ENCODE measurements at regions not wholly inside any gene's neighbourhood (a gene's known extent, or its start where the extent isn't known, plus 50 kb on each side); places are given as distances from the start of the nearest gene placed in this dataset.

DNA sequence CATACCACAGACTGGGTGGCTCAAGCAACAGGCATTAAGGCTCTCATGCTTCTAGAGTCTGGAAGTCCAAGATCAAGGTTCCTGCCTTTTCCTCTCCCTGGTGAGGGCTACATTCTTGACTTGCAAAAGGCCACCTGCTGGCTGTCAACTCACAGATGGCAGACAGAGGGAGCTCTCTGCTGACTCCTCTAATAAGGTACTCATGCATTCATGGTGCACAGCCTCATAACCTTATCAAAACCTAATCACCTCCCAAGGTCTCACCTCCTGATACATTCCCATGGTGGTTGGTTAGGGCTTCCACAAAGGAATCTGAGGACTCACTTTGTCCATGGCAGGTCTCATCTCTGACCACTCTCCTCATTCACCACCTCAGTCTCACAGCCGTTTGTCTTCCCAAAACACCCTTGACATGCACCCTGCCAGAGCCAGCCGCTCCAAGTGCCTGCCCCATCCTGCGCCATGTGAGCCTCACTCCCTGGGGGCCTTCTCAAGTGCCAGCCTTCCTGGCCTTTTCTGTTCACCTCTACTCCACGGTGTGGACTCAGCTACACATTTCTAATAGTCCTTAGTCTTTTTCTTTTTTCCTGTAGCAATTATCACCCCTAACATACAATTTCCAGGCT, 400.3 kb upstream of the ADARB2 start:
- no peak overlapping the region for H3K27ac ChIP-seq
- TF ChIP-seq ZFX (IDR thresholded peaks at IDR 0.05): no peak
- TF ChIP-seq, protein P1, sequence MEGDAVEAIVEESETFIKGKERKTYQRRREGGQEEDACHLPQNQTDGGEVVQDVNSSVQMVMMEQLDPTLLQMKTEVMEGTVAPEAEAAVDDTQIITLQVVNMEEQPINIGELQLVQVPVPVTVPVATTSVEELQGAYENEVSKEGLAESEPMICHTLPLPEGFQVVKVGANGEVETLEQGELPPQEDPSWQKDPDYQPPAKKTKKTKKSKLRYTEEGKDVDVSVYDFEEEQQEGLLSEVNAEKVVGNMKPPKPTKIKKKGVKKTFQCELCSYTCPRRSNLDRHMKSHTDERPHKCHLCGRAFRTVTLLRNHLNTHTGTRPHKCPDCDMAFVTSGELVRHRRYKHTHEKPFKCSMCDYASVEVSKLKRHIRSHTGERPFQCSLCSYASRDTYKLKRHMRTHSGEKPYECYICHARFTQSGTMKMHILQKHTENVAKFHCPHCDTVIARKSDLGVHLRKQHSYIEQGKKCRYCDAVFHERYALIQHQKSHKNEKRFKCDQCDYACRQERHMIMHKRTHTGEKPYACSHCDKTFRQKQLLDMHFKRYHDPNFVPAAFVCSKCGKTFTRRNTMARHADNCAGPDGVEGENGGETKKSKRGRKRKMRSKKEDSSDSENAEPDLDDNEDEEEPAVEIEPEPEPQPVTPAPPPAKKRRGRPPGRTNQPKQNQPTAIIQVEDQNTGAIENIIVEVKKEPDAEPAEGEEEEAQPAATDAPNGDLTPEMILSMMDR (conservative IDR thresholded peaks at IDR 0.05): peak; percentile 57

- H3K27ac ChIP-seq: no peak overlapping the region
- no peak for TF ChIP-seq ZFX (IDR thresholded peaks at IDR 0.05)
- TF ChIP-seq, protein P1 (conservative IDR thresholded peaks at IDR 0.05): no peak
Observed at GRCh38 chr10:2130705-2131305, 393.5 kb upstream of the ADARB2 start.

DNA sequence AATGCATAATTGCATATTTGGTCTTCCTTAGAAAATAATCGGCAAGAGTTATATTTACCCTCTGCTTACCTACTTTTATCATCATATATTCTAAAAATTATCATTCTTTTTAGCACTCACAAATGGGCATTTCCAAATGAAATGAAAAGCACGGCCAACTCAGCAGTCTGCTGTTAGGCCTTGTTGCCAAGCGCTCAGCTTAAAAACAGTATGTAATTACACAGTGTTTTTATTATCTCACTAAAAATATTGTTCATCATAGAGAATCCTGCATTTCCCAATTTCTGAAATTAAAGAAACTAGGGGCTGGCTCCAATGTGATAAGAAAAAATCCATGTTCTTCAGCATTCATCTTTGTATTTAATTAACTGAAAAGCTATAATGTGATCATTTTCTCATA, 391.7 kb upstream of the ADARB2 start:
- no peak overlapping the region for H3K27ac ChIP-seq
- TF ChIP-seq ZFX (IDR thresholded peaks at IDR 0.05): no peak
- TF ChIP-seq, protein P1 (conservative IDR thresholded peaks at IDR 0.05): no peak

- TF ChIP-seq ZFX (IDR thresholded peaks at IDR 0.05): no peak
- TF ChIP-seq, protein P1 (conservative IDR thresholded peaks at IDR 0.05): no peak
- H3K27ac ChIP-seq: no peak overlapping the region
Observed at GRCh38 chr10:2124135-2124534, 386.8 kb upstream of the ADARB2 start.

DNA sequence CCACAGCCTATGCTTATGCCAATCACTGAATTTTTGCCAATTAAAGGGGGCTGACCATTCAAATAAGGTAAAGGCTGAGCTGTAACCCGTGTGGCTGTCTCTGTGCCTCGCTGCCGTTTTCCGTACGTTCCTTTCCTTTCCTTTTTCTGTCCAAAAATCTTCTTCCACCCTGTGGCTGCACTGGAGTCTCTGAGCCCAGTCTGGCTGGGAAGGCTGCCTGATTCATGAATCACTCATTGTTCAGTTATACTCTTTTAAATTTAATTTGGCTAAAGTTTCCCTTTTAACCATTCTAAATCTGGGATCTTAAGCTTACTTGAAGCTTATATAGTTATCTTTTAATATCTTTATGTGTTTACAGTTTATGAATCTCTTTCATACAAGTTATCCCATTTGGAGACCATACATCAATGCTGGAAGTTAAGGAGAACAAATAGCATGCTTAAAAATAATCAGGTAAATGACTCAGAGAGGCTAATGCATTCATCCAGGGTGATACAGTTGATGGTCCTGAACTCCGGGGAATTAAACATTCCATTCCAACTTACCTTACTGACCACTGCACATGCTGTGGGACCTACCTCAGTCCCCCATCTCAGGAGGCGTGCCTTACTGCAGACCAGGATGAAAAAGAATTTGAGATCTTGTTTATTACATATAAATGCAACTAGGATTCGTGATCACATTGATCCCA, 385.3 kb upstream of the ADARB2 start:
- TF ChIP-seq, protein P1 (conservative IDR thresholded peaks at IDR 0.05): no peak
- TF ChIP-seq ZFX (IDR thresholded peaks at IDR 0.05): no peak
- H3K27ac ChIP-seq: no peak overlapping the region

- no peak overlapping the region for H3K27ac ChIP-seq
- TF ChIP-seq ZFX (IDR thresholded peaks at IDR 0.05): no peak
- TF ChIP-seq, protein P1 (conservative IDR thresholded peaks at IDR 0.05): no peak
Observed at GRCh38 chr10:2121929-2122328, 384.6 kb upstream of the ADARB2 start.

DNA sequence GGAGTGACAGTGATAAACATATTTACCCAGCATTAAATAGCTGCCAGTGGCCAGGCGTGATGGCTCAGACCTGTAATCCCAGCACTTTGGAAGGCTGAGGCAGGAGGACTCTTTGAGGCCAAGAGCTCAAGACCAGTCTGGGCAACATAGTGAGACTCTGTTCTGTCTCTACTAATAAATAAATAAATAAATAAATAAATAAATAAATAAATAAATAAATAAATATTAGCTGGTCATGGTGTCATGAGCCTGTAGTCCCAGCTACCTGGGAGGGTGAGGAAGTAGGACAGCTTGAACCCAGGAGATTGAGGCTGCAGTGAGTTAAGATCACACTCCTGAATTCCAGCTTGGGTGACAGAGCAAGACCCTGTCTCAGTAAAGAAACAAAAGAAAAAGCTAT, 384.0 kb upstream of the ADARB2 start:
- H3K27ac ChIP-seq: no peak overlapping the region
- TF ChIP-seq, protein P1 (conservative IDR thresholded peaks at IDR 0.05): no peak
- no peak for TF ChIP-seq ZFX (IDR thresholded peaks at IDR 0.05)

Data from C4-2B (cell line).